Ecto neural progenitor cell (in vitro differentiated cells): ENCODE measurements at regions not wholly inside any gene's neighbourhood (a gene's known extent, or its start where the extent isn't known, plus 50 kb on each side); places are given as distances from the start of the nearest gene placed in this dataset.

Experiments used
- DNase-seq: peaks from one replicate; pipeline ENCODE4 v3.0.0-alpha.2; 2018; ENCODE audit warnings: low spot score

GRCh38 chr10:113442336-113442735, 110.5 kb upstream of the HABP2 start:
- no peak for DNase-seq

- DNase-seq, result peak; percentile 19
Measured at GRCh38 chr10:113443141-113443925, 109.5 kb upstream of the HABP2 start.

- no peak for DNase-seq
Measured at GRCh38 chr10:113444766-113445365, 108.0 kb upstream of the HABP2 start.

GRCh38 chr10:113445736-113446135, 107.1 kb upstream of the HABP2 start:
- DNase-seq, result no peak

- DNase-seq, result no peak
Measured at GRCh38 chr10:113446739-113447138, 106.1 kb upstream of the HABP2 start.

- no peak for DNase-seq
Measured at GRCh38 chr10:113447278-113447677, 105.6 kb upstream of the HABP2 start.

GRCh38 chr10:113449006-113449695, 103.7 kb upstream of the HABP2 start:
- peak; percentile 5 for DNase-seq

- no peak for DNase-seq
Measured at GRCh38 chr10:113450046-113450804, 102.6 kb upstream of the HABP2 start.

- DNase-seq, result no peak
Measured at GRCh38 chr10:113450906-113451305, 101.9 kb upstream of the HABP2 start.

GRCh38 chr10:113452146-113452845, 100.6 kb upstream of the HABP2 start:
- DNase-seq, result peak; percentile 26

- peak; percentile 13 for DNase-seq
Measured at GRCh38 chr10:113453351-113453750, 99.5 kb upstream of the HABP2 start.

- DNase-seq, result peak; percentile 76
Measured at GRCh38 chr10:113454341-113455061, 98.4 kb upstream of the HABP2 start.

- no peak for DNase-seq
Measured at GRCh38 chr10:113455947-113456346, 96.9 kb upstream of the HABP2 start.

- no peak for DNase-seq
Measured at GRCh38 chr10:113456741-113457140, 96.1 kb upstream of the HABP2 start.

- no peak for DNase-seq
Measured at GRCh38 chr10:113457408-113457807, 95.4 kb upstream of the HABP2 start.

GRCh38 chr10:113458451-113458850, 94.4 kb upstream of the HABP2 start:
- DNase-seq, result no peak

GRCh38 chr10:113458944-113459343, 93.9 kb upstream of the HABP2 start:
- no peak for DNase-seq

GRCh38 chr10:113459626-113460280, 93.1 kb upstream of the HABP2 start:
- no peak for DNase-seq

GRCh38 chr10:113463083-113463482, 89.8 kb upstream of the HABP2 start:
- no peak for DNase-seq

GRCh38 chr10:113463777-113464176, 89.1 kb upstream of the HABP2 start:
- DNase-seq, result no peak

- no peak for DNase-seq
Measured at GRCh38 chr10:113469796-113470195, 83.1 kb upstream of the HABP2 start.
